Osteocyte (in vitro differentiated cells): ENCODE measurements at regions not wholly inside any gene's neighbourhood (a gene's known extent, or its start where the extent isn't known, plus 50 kb on each side); places are given as distances from the start of the nearest gene placed in this dataset.

ENCODE experiments used
- DNase-seq: peaks from one replicate; pipeline ENCODE4 v3.0.0; 2021; ENCODE audit warnings: mixed read lengths; ENCODE audit not compliant: unreplicated experiment; ENCODE audit errors: extremely low spot score
- H3K27ac Mint-ChIP-seq: one replicate; pipeline ENCODE4 v1.8.0; 2021; ENCODE audit warnings: mild to moderate bottlenecking, mixed read lengths; ENCODE audit not compliant: unreplicated experiment
- H3K27me3 Mint-ChIP-seq: one replicate; pipeline ENCODE4 v1.8.0; 2021; ENCODE audit warnings: mixed read lengths; ENCODE audit not compliant: unreplicated experiment
- H3K36me3 Mint-ChIP-seq: one replicate; pipeline ENCODE4 v1.8.0; 2021; ENCODE audit warnings: mixed read lengths; ENCODE audit not compliant: unreplicated experiment
- H3K4me1 Mint-ChIP-seq: one replicate; pipeline ENCODE4 v1.8.0; 2021; ENCODE audit warnings: mixed read lengths; ENCODE audit not compliant: unreplicated experiment
- H3K4me3 Mint-ChIP-seq: one replicate; pipeline ENCODE4 v1.8.0; 2021; ENCODE audit warnings: mild to moderate bottlenecking, moderate library complexity, mixed read lengths; ENCODE audit not compliant: unreplicated experiment
- H3K9me3 Mint-ChIP-seq: one replicate; pipeline ENCODE4 v1.8.0; 2021; ENCODE audit warnings: mixed read lengths; ENCODE audit not compliant: unreplicated experiment
- TF ChIP-seq, protein P1 (sequence below): fragments of 200-600 bp; sonication (generic); IDR thresholded peaks from 2 replicates; pipeline ENCODE4 v1.5.0; 2021; ENCODE audit warnings: antibody characterized with exemption, mild to moderate bottlenecking, moderate library complexity

DNA sequence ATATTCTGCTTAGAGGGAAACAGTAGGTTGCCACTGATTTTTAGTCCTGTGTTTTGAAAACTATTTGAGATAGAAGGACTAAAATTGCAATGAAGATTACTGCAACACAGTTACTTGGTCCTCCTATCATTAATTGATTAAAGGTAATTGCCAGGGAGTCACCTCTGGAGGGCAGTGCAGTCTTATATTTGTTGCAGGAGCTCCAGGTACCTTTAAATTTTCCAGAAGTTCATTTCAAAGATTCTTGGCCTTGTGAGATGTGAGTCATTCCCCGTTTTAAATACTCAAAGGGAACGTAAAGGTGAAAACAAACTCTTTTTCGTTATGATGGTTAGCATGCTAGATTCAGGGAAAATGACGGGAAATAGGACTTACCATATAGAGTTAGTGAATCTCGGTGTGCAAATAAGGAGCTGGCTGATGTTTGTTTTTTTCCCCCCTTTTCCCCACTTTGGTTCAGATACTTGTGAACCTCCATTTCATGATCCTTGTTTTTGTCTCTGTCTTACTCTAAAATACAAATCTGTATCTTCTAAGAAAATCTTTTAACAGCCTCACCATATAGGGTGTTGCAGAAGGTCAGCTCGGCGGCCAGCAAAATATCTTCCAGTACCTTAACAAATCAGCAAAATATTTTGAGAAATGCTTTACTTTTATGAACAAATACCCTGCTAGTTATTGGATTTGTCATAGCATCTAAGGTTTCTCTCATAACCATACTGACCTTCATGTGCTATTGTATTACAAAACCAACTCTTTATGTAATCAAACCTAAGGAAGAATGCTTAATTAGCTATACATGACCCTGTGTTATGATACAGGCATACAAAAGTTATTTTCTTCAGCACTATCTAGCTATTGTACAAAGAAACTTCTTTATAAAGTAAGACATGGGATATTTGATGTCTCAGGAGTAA, 143.0 kb upstream of the HDAC9 start:
- H3K36me3 Mint-ChIP-seq: no peaks in the 10 kb centered on the region
- DNase-seq: no peak
- TF ChIP-seq, protein P1, sequence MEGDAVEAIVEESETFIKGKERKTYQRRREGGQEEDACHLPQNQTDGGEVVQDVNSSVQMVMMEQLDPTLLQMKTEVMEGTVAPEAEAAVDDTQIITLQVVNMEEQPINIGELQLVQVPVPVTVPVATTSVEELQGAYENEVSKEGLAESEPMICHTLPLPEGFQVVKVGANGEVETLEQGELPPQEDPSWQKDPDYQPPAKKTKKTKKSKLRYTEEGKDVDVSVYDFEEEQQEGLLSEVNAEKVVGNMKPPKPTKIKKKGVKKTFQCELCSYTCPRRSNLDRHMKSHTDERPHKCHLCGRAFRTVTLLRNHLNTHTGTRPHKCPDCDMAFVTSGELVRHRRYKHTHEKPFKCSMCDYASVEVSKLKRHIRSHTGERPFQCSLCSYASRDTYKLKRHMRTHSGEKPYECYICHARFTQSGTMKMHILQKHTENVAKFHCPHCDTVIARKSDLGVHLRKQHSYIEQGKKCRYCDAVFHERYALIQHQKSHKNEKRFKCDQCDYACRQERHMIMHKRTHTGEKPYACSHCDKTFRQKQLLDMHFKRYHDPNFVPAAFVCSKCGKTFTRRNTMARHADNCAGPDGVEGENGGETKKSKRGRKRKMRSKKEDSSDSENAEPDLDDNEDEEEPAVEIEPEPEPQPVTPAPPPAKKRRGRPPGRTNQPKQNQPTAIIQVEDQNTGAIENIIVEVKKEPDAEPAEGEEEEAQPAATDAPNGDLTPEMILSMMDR: peak; percentile 82
- H3K9me3 Mint-ChIP-seq: no peaks in the 10 kb centered on the region
- peaks cover 4% of the 10 kb centered on the region for H3K27me3 Mint-ChIP-seq
- H3K27ac Mint-ChIP-seq: no peak overlapping the region
- H3K4me1 Mint-ChIP-seq: peaks cover 9% of the 10 kb centered on the region
- H3K4me3 Mint-ChIP-seq: no peak overlapping the region

DNA sequence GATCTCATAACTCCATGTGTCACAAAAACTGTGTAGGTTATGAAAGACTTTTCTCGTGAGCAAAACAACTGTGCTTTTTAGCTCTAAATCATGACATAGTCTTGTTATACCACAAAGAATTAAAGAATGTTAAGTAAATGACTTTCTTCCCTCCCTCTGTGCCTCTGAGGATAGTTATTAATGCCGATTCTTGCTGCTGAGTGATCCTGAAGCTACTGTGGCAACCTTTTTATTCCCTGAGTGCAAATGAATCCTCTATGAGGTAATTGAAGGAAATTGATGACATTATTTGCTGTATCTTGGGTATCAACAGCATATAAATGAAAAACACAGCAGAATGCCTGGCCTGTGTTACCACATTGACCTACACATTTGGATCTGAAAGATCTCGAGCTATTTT, 142.2 kb upstream of the HDAC9 start:
- no peaks in the 10 kb centered on the region for H3K36me3 Mint-ChIP-seq
- H3K4me3 Mint-ChIP-seq: no peak overlapping the region
- peaks cover 9% of the 10 kb centered on the region for H3K4me1 Mint-ChIP-seq
- TF ChIP-seq, protein P1: no peak
- no peak overlapping the region for H3K27ac Mint-ChIP-seq
- no peaks in the 10 kb centered on the region for H3K9me3 Mint-ChIP-seq
- no peak for DNase-seq
- H3K27me3 Mint-ChIP-seq: peaks cover 4% of the 10 kb centered on the region

DNA sequence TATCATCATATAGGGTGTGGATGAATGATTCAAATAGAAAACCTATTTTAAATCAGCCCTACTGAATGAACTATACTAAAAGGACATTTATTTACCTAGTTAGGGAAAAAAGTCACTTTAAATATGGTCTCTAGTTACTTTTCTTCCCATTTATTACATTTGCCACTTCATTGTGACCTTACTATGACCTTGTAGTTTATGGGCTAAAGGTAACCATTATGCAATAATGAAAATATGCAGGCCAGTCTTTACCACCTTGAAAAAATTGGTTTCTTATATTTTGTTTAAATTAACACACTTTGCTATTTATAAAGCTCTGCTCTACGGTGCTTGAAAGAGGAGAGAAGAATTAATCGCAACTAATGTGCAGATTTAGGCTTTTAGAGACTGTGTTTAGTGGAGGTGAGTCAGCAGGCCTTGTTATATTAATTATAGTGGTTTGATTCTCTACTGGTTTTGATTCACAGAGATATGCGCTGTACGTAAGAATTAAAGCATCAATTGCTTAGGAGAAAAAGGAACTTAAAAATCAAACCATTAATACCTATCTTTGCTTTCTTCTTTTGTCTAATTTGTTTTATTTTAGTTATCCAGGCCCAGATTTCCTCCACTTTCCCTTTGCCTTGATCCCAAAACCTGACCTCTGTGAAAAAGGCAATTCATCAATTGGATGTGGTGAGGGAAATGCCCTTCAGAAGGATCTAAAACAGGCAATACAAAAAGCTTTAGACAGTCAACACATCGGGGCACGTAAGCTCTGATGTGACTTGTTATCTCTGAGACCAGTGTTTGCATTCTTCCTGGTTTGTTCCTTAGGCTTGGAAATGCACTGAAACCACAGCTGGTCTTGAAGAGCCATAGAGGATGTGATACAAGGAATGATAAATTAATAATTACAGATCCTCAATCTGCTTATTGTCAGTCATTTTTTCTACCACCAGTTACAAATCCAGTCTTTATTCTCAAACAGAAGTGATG, 141.2 kb upstream of the HDAC9 start:
- H3K9me3 Mint-ChIP-seq: no peaks in the 10 kb centered on the region
- DNase-seq: no peak
- H3K27me3 Mint-ChIP-seq: peaks cover 4% of the 10 kb centered on the region
- H3K4me3 Mint-ChIP-seq: no peak overlapping the region
- TF ChIP-seq, protein P1: no peak
- H3K27ac Mint-ChIP-seq: no peak overlapping the region
- peaks cover 9% of the 10 kb centered on the region for H3K4me1 Mint-ChIP-seq
- no peaks in the 10 kb centered on the region for H3K36me3 Mint-ChIP-seq

- Mint-ChIP-seq H3K4me1 (peaks cover 9% of the 10 kb centered on the region), H3K36me3 (no peaks in the 10 kb centered on the region), H3K27ac (no peak overlapping the region), H3K4me3 (no peak overlapping the region), H3K9me3 (no peaks in the 10 kb centered on the region), H3K27me3 (no peaks in the 10 kb centered on the region)
- TF ChIP-seq, protein P1: peak; percentile 69
- no peak for DNase-seq
These were observed 139.3 kb upstream of the HDAC9 start for GRCh38 chr7:18356191-18356645.
